Glutamatergic neuron (in vitro differentiated cells): ENCODE measurements at regions not wholly inside any gene's neighbourhood (a gene's known extent, or its start where the extent isn't known, plus 50 kb on each side); places are given as distances from the start of the nearest gene placed in this dataset.

ENCODE experiments used
- DNase-seq: peaks from one replicate; pipeline ENCODE4 v3.0.0; 2022
- H3K27ac Mint-ChIP-seq: one replicate; pipeline ENCODE4 v1.8.0; 2020; ENCODE audit warnings: mild to moderate bottlenecking, mixed read lengths, inconsistent platforms; ENCODE audit not compliant: unreplicated experiment
- H3K27me3 Mint-ChIP-seq: one replicate; pipeline ENCODE4 v1.8.0; 2020; ENCODE audit warnings: mild to moderate bottlenecking, moderate library complexity, mixed read lengths, inconsistent platforms; ENCODE audit not compliant: unreplicated experiment
- H3K36me3 Mint-ChIP-seq: one replicate; pipeline ENCODE4 v1.8.0; 2020; ENCODE audit warnings: mild to moderate bottlenecking, mixed read lengths, inconsistent platforms; ENCODE audit not compliant: unreplicated experiment
- H3K4me1 Mint-ChIP-seq: one replicate; pipeline ENCODE4 v1.8.0; 2020; ENCODE audit warnings: mild to moderate bottlenecking, low read depth, mixed read lengths, inconsistent platforms; ENCODE audit not compliant: unreplicated experiment
- H3K4me3 Mint-ChIP-seq: one replicate; pipeline ENCODE4 v1.8.0; 2020; ENCODE audit warnings: mild to moderate bottlenecking, mixed read lengths, inconsistent platforms; ENCODE audit not compliant: unreplicated experiment
- H3K9me3 Mint-ChIP-seq: one replicate; pipeline ENCODE4 v1.8.0; 2020; ENCODE audit warnings: mild to moderate bottlenecking, moderate library complexity, mixed read lengths, inconsistent platforms; ENCODE audit not compliant: unreplicated experiment
- CTCF ChIP-seq: fragments of 200-600 bp; sonication (generic); IDR thresholded peaks from one replicate; pipeline ENCODE4 v1.5.0; 2021; ENCODE audit not compliant: partially characterized antibody, unreplicated experiment

- H3K4me3 Mint-ChIP-seq, result no peak overlapping the region
- TF ChIP-seq CTCF, result no peak
- H3K4me1 Mint-ChIP-seq, result peaks cover 4% of the 10 kb centered on the region
- peaks cover 4% of the 10 kb centered on the region for H3K27me3 Mint-ChIP-seq
- H3K9me3 Mint-ChIP-seq, result peaks cover 2% of the 10 kb centered on the region
- H3K27ac Mint-ChIP-seq, result no peak overlapping the region
- no peak for DNase-seq
- H3K36me3 Mint-ChIP-seq, result no peaks in the 10 kb centered on the region
Observed at GRCh38 chr4:4735136-4735750, 124.2 kb upstream of the MSX1 start.

- TF ChIP-seq CTCF, result no peak
- peaks cover 4% of the 10 kb centered on the region for H3K4me1 Mint-ChIP-seq
- no peak for DNase-seq
- no peak overlapping the region for H3K4me3 Mint-ChIP-seq
- H3K27me3 Mint-ChIP-seq, result peaks cover 4% of the 10 kb centered on the region
- no peak overlapping the region for H3K27ac Mint-ChIP-seq
- no peaks in the 10 kb centered on the region for H3K36me3 Mint-ChIP-seq
- peaks cover 2% of the 10 kb centered on the region for H3K9me3 Mint-ChIP-seq
Observed at GRCh38 chr4:4734425-4734824, 125.0 kb upstream of the MSX1 start.

- H3K4me3 Mint-ChIP-seq, result no peak overlapping the region
- H3K27ac Mint-ChIP-seq, result no peak overlapping the region
- no peak for TF ChIP-seq CTCF
- peaks cover 4% of the 10 kb centered on the region for H3K27me3 Mint-ChIP-seq
- H3K4me1 Mint-ChIP-seq, result peaks cover 4% of the 10 kb centered on the region
- H3K36me3 Mint-ChIP-seq, result no peaks in the 10 kb centered on the region
- peaks cover 2% of the 10 kb centered on the region for H3K9me3 Mint-ChIP-seq
- DNase-seq, result no peak
Observed at GRCh38 chr4:4733663-4734062, 125.8 kb upstream of the MSX1 start.

GRCh38 chr4:4730249-4730648 is 129.2 kb upstream of the MSX1 start:
- Mint-ChIP-seq H3K4me3 (no peak overlapping the region), H3K9me3 (peaks cover 2% of the 10 kb centered on the region), H3K27me3 (peaks cover 6% of the 10 kb centered on the region), H3K4me1 (peaks cover 4% of the 10 kb centered on the region), H3K27ac (no peak overlapping the region), H3K36me3 (peaks cover 19% of the 10 kb centered on the region)
- DNase-seq, result no peak
- no peak for TF ChIP-seq CTCF

GRCh38 chr4:4729206-4729605 is 130.3 kb upstream of the MSX1 start:
- H3K4me3 Mint-ChIP-seq, result no peak overlapping the region
- H3K9me3 Mint-ChIP-seq, result peaks cover 2% of the 10 kb centered on the region
- H3K4me1 Mint-ChIP-seq, result no peaks in the 10 kb centered on the region
- H3K27ac Mint-ChIP-seq, result no peak overlapping the region
- peaks cover 6% of the 10 kb centered on the region for H3K27me3 Mint-ChIP-seq
- H3K36me3 Mint-ChIP-seq, result peaks cover 22% of the 10 kb centered on the region
- no peak for TF ChIP-seq CTCF
- no peak for DNase-seq
